GM12864 (cell line): ENCODE measurements at regions not wholly inside any gene's neighbourhood (a gene's known extent, or its start where the extent isn't known, plus 50 kb on each side); places are given as distances from the start of the nearest gene placed in this dataset.

ENCODE experiments used
- DNase-seq: peaks from one replicate; pipeline ENCODE4 v3.0.0-alpha.2; 2011; ENCODE audit warnings: low read depth
- H3K4me3 ChIP-seq: 2 replicates; pipeline ENCODE4 v1.5.1; 2011; ENCODE audit warnings: mild to moderate bottlenecking, low read depth, low read length, control low read depth
- TF ChIP-seq, protein P1 (sequence below): IDR thresholded peaks from 2 replicates; pipeline ENCODE4 v1.5.1; 2011; ENCODE audit warnings: low read depth, mild to moderate bottlenecking, moderate library complexity, low read length, control low read depth, inconsistent platforms; ENCODE audit errors: missing control alignments

DNA sequence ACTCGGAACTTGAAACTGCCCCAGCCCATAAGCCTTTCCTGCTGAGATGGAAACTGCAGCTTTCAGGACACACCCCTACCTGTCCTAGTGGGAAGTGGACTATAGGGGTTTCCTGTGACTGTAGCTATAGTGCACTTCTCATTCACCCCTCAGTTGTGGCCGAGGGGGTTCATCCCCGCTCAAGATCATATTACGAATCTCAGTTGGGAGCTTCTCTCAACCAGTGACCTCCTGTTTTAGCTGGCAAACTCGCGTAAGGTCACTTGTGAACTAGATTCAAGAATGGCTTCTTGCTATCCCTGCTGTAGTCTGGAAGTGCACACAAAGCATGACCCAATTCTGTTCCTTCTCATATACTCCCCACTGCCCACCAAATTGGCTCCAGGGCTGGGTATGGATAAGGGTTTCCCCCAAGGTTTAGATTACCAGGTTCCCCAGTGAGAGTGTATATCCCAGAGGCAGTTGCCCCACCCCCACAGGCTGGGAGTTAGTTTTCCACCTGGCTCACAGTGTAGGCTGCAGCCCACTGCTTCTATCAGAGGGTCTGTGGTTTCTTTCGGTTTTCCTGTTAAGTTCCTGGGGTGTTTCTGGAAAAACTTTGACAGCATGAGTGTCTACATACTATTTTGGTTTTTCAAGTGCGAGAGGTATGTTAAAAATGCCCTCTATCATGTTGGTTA, 812.9 kb downstream of the JRKL start:
- no peak for DNase-seq
- no peak overlapping the region for H3K4me3 ChIP-seq
- TF ChIP-seq, protein P1, sequence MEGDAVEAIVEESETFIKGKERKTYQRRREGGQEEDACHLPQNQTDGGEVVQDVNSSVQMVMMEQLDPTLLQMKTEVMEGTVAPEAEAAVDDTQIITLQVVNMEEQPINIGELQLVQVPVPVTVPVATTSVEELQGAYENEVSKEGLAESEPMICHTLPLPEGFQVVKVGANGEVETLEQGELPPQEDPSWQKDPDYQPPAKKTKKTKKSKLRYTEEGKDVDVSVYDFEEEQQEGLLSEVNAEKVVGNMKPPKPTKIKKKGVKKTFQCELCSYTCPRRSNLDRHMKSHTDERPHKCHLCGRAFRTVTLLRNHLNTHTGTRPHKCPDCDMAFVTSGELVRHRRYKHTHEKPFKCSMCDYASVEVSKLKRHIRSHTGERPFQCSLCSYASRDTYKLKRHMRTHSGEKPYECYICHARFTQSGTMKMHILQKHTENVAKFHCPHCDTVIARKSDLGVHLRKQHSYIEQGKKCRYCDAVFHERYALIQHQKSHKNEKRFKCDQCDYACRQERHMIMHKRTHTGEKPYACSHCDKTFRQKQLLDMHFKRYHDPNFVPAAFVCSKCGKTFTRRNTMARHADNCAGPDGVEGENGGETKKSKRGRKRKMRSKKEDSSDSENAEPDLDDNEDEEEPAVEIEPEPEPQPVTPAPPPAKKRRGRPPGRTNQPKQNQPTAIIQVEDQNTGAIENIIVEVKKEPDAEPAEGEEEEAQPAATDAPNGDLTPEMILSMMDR = no peak

- H3K4me3 ChIP-seq = no peak overlapping the region
- TF ChIP-seq, protein P1 = no peak
- no peak for DNase-seq
Measured at GRCh38 chr11:97218011-97218410, 828.2 kb downstream of the JRKL start.

DNA sequence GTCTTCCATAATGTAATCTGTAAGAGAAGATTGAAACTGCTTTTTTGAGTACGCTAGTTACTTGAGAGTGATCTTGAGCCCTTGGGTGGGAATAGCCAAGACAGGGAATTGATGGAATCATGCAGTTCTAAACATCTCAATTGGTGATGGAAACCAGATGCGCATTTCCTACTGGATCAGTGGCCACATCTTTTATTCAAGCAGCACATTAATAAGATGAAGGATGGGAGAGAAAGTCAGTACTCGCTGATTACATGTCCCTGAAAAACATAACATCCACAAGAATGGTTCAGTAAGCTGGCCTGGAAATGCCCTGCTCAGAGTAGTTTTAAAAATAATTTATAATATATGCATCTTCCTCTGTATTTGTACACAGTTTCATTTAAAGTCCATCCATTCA, 833.8 kb downstream of the JRKL start:
- TF ChIP-seq, protein P1 = no peak
- H3K4me3 ChIP-seq = no peak overlapping the region
- no peak for DNase-seq

DNA sequence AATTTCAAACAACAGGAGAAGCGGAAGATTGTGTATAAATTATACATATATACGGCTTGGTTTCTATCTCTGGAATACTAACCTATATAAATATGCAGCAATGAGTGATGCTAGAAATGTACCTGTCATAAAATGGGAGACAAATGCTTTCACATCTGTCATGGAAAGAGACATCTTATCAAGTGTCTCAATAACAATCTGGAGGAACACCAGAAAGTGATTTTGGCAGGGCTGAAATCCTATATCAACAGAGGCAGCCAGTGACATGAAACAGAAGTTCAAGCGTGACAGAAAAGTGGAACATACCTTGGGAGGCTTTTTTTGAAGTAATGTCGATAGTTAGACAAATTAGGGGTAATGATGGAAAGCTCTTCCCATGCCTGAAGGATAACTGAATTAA, 834.6 kb downstream of the JRKL start:
- no peak overlapping the region for H3K4me3 ChIP-seq
- DNase-seq = no peak
- TF ChIP-seq, protein P1 = no peak

GRCh38 chr11:97225794-97226193, 836.0 kb downstream of the JRKL start:
- no peak for DNase-seq
- TF ChIP-seq, protein P1 = no peak
- no peak overlapping the region for H3K4me3 ChIP-seq

GRCh38 chr11:97229936-97230335, 840.1 kb downstream of the JRKL start:
- H3K4me3 ChIP-seq = no peak overlapping the region
- no peak for DNase-seq
- TF ChIP-seq, protein P1 = no peak

GRCh38 chr11:97231231-97231630, 841.4 kb downstream of the JRKL start:
- no peak overlapping the region for H3K4me3 ChIP-seq
- TF ChIP-seq, protein P1 = no peak
- no peak for DNase-seq
